Breast epithelium (tissue), 3 donors: ENCODE measurements at regions not wholly inside any gene's neighbourhood (a gene's known extent, or its start where the extent isn't known, plus 50 kb on each side); places are given as distances from the start of the nearest gene placed in this dataset.
"Not testable (repeated sequence)": the region's sequence is repeated elsewhere in the genome, so short reads cannot be mapped to it uniquely, and the experiment has no call there.

Experiments used
- CTCF ChIP-seq, 3 donors: fragments of 450-650 bp; IDR thresholded peaks; one replicate each; pipeline ENCODE4 v1.5.1; 2016 to 2017; ENCODE audit warnings: antibody characterized with exemption in 3 of 3, mild to moderate bottlenecking in 3 of 3, moderate library complexity in 3 of 3
- POLR2A ChIP-seq: fragments of 450-650 bp; IDR thresholded peaks from one replicate; pipeline ENCODE4 v1.6.1; 2016; ENCODE audit warnings: antibody characterized with exemption, mild to moderate bottlenecking, moderate library complexity
- POLR2AphosphoS5 ChIP-seq, 3 donors: sonication (generic); formaldehyde crosslinking; IDR thresholded peaks; one replicate each; pipeline ENCODE4 v1.6.1; 2017; ENCODE audit warnings: antibody characterized with exemption in 3 of 3

GRCh38 chr14:105928171-105929111 lies 402.1 kb downstream of the TMEM121 start:
- not testable (repeated sequence) for TF ChIP-seq CTCF (IDR thresholded peaks at IDR 0.05); POLR2AphosphoS5 (IDR thresholded peaks at IDR 0.05); POLR2A
